IMR-90 (cell line): ENCODE measurements at regions not wholly inside any gene's neighbourhood (a gene's known extent, or its start where the extent isn't known, plus 50 kb on each side); places are given as distances from the start of the nearest gene placed in this dataset.

Experiments
- ATAC-seq: fragments of 200-7000 bp; cut with Tn5 transposase; 2 replicates; pipeline ENCODE4 v1.9.1; 2020; ENCODE audit warnings: low read depth, mild to moderate bottlenecking, moderate library complexity
- BruUV-seq: library from RNA; stranded (reverse); fragments of 400-500 nt; replicated peaks from 2 replicates; lab custom pipeline; 2021; lab: Mats Ljungman, UMichigan
- CTCF ChIA-PET: fragments of 300-600 bp; formaldehyde crosslinking; extraction: SDS; loops from one replicate; lab custom pipeline; 2021; ENCODE audit warnings: antibody characterized with exemption; lab: Yijun Ruan, JAX
- POLR2A ChIA-PET: fragments of 300-600 bp; sonication (Branson Sonifier 250); formaldehyde crosslinking; loops from one replicate; lab custom pipeline; 2022; ENCODE audit warnings: antibody characterized with exemption; ENCODE audit not compliant: unreplicated experiment; lab: Charles Lee
- DNase-seq: peaks from one replicate; pipeline ENCODE4 v3.0.0; 2013
- H2AFZ ChIP-seq: replicated peaks from 2 replicates; pipeline ENCODE3; 2013; ENCODE audit warnings: low read length, mild to moderate bottlenecking; ENCODE audit not compliant: poor library complexity
- H2AK5ac ChIP-seq: 2 replicates; pipeline ENCODE4 v1.6.1; 2013; ENCODE audit warnings: low read depth, low read length, inconsistent platforms
- H2AK9ac ChIP-seq: replicated peaks from 2 replicates; pipeline ENCODE3; 2013; ENCODE audit warnings: mild to moderate bottlenecking, low read depth, low read length, moderate library complexity; ENCODE audit not compliant: poor library complexity
- H2BK120ac ChIP-seq: 2 replicates; pipeline ENCODE4 v1.6.1; 2013; ENCODE audit warnings: low read depth, low read length, inconsistent platforms
- H2BK15ac ChIP-seq: 3 replicates; pipeline ENCODE4 v1.6.1; 2013; ENCODE audit warnings: low read depth, low read length, inconsistent platforms
- H2BK20ac ChIP-seq: 2 replicates; pipeline ENCODE4 v1.6.1; 2013; ENCODE audit warnings: low read depth, mild to moderate bottlenecking, inconsistent platforms, low read length, moderate library complexity
- H2BK5ac ChIP-seq: 2 replicates; pipeline ENCODE4 v1.6.1; 2013; ENCODE audit warnings: mild to moderate bottlenecking, low read depth, low read length, inconsistent platforms; ENCODE audit not compliant: poor library complexity, severe bottlenecking
- H3K14ac ChIP-seq: replicated peaks from 2 replicates; pipeline ENCODE4 v1.6.1; 2013; ENCODE audit warnings: low read depth, low read length, inconsistent platforms
- H3K18ac ChIP-seq: 2 replicates; pipeline ENCODE4 v1.6.1; 2013; ENCODE audit warnings: low read depth, low read length, control low read depth
- H3K23ac ChIP-seq: 2 replicates; pipeline ENCODE4 v1.6.1; 2013; ENCODE audit warnings: low read depth, low read length, inconsistent platforms
- H3K27ac ChIP-seq: 2 replicates; pipeline ENCODE4 v1.5.1; 2013; ENCODE audit warnings: mild to moderate bottlenecking, control low read depth, low read length; ENCODE audit not compliant: insufficient read depth
- H3K27me3 ChIP-seq: 2 replicates; pipeline ENCODE4 v1.6.1; 2013; ENCODE audit warnings: low read length; ENCODE audit not compliant: control insufficient read depth, insufficient read depth
- H3K36me3 ChIP-seq: 2 replicates; pipeline ENCODE4 v1.6.1; 2013; ENCODE audit warnings: low read length, mixed read lengths; ENCODE audit not compliant: control insufficient read depth, insufficient read depth
- H3K4ac ChIP-seq: 2 replicates; pipeline ENCODE4 v1.6.1; 2013; ENCODE audit warnings: low read depth, low read length, inconsistent platforms
- H3K4me1 ChIP-seq: 2 replicates; pipeline ENCODE4 v1.6.1; 2013; ENCODE audit warnings: low read length, mixed read lengths; ENCODE audit not compliant: control insufficient read depth, insufficient read depth
- H3K4me2 ChIP-seq: 2 replicates; pipeline ENCODE4 v1.6.1; 2013; ENCODE audit warnings: low read depth, mild to moderate bottlenecking, control low read depth, low read length, moderate library complexity
- H3K4me3 ChIP-seq: 2 replicates; pipeline ENCODE4 v1.5.1; 2013; ENCODE audit warnings: low read depth, mild to moderate bottlenecking, control low read depth, low read length, moderate library complexity; ENCODE audit not compliant: insufficient read depth
- H3K56ac ChIP-seq: 2 replicates; pipeline ENCODE4 v1.6.1; 2013; ENCODE audit warnings: low read length, inconsistent platforms; ENCODE audit not compliant: insufficient read depth; ENCODE audit errors: extremely low read depth
- H3K79me1 ChIP-seq, 2 experiments: 2 replicates each; pipeline ENCODE4 v1.6.1; 2013; ENCODE audit warnings: low read length in 2 of 2, inconsistent platforms in 1 of 2, low read depth in 1 of 2
- H3K9ac ChIP-seq: 2 replicates; pipeline ENCODE4 v1.6.1; 2013; ENCODE audit warnings: low read depth, low read length, control low read depth
- H3K9me1 ChIP-seq: 2 replicates; pipeline ENCODE4 v1.6.1; 2013; ENCODE audit warnings: low read length, inconsistent platforms; ENCODE audit not compliant: insufficient read depth
- H3K9me3 ChIP-seq: 2 replicates; pipeline ENCODE4 v1.6.1; 2013; ENCODE audit warnings: low read length; ENCODE audit not compliant: control insufficient read depth, insufficient read depth
- H4K20me1 ChIP-seq: 2 replicates; pipeline ENCODE4 v1.6.1; 2013; ENCODE audit warnings: low read length, inconsistent platforms; ENCODE audit not compliant: insufficient read depth
- H4K5ac ChIP-seq: 2 replicates; pipeline ENCODE4 v1.6.1; 2013; ENCODE audit warnings: mild to moderate bottlenecking, low read depth, low read length, control low read depth
- H4K8ac ChIP-seq, 2 experiments: 2 replicates each; pipeline ENCODE4 v1.6.1; 2013; ENCODE audit warnings: low read depth in 2 of 2, low read length in 2 of 2, control low read depth in 1 of 2, inconsistent platforms in 1 of 2
- H4K91ac ChIP-seq: 2 replicates; pipeline ENCODE4 v1.6.1; 2013; ENCODE audit warnings: low read depth, low read length, inconsistent platforms; ENCODE audit not compliant: insufficient read depth
- CEBPB ChIP-seq: IDR thresholded peaks from 2 replicates; pipeline ENCODE4 v1.6.1; 2012; ENCODE audit warnings: low read depth, low read length, improper control_type of control experiment
- CTCF ChIP-seq: conservative IDR thresholded peaks from 2 replicates; pipeline ENCODE4 v1.5.1; 2012; ENCODE audit warnings: mild to moderate bottlenecking, low read depth, low read length, improper control_type of control experiment
- ELK1 ChIP-seq: fragments of 150-350 bp; IDR thresholded peaks from 2 replicates; pipeline ENCODE4 v1.6.1; 2016; ENCODE audit warnings: low read depth, mild to moderate bottlenecking, low read length, moderate library complexity, borderline replicate concordance
- FOS ChIP-seq: fragments of 150-350 bp; IDR thresholded peaks from 2 replicates; pipeline ENCODE4 v1.6.1; 2016; ENCODE audit warnings: low read depth, low read length
- MAZ ChIP-seq: IDR thresholded peaks from 2 replicates; pipeline ENCODE4 v1.6.1; 2012; ENCODE audit warnings: low read depth, mild to moderate bottlenecking, low read length, improper control_type of control experiment, moderate library complexity, borderline replicate concordance
- MXI1 ChIP-seq: IDR thresholded peaks from 2 replicates; pipeline ENCODE4 v1.6.1; 2012; ENCODE audit warnings: low read depth, mild to moderate bottlenecking, low read length, moderate library complexity, borderline replicate concordance
- NFE2L2 ChIP-seq: fragments of 150-350 bp; IDR thresholded peaks from 2 replicates; pipeline ENCODE4 v1.6.1; 2016; ENCODE audit warnings: low read depth, mild to moderate bottlenecking, low read length
- RAD21 ChIP-seq: IDR thresholded peaks from 2 replicates; pipeline ENCODE4 v1.6.1; 2012; ENCODE audit warnings: low read length, improper control_type of control experiment
- RCOR1 ChIP-seq: IDR thresholded peaks from 2 replicates; pipeline ENCODE4 v1.6.1; 2012; ENCODE audit warnings: mild to moderate bottlenecking, low read length, improper control_type of control experiment; ENCODE audit not compliant: insufficient replicate concordance
- SMC3 ChIP-seq: fragments of 150-350 bp; IDR thresholded peaks from 2 replicates; pipeline ENCODE4 v1.6.1; 2016; ENCODE audit warnings: low read depth, mild to moderate bottlenecking, antibody characterized with exemption, low read length, moderate library complexity
- USF2 ChIP-seq: fragments of 150-350 bp; IDR thresholded peaks from 2 replicates; pipeline ENCODE4 v1.6.1; 2017; ENCODE audit warnings: mild to moderate bottlenecking, antibody characterized with exemption, low read length, low read depth
- dilution Hi-C: fragments of 300-500 bp; cut with HindIII; formaldehyde crosslinking; loops from one replicate; pipeline ENCODE4 v1.14.3; 2018; ENCODE audit warnings: low sequenced_read_pairs; ENCODE audit not compliant: unreplicated experiment
- in situ Hi-C: fragments of 300-500 bp; cut with MboI; formaldehyde crosslinking; loops from 3 replicates; pipeline ENCODE4 v1.14.3; 2019; ENCODE audit warnings: low sequenced_read_pairs, inconsistent platforms, mixed read lengths
- intact Hi-C: fragments of 100-400 bp; cut with micrococcal nuclease; formaldehyde crosslinking; loops from 2 replicates; pipeline ENCODE4 v1.10.0; 2022

GRCh38 chr18:66999003-66999402 is 395.1 kb upstream of the CDH19 start:
- intact Hi-C loops (no loop called here), dilution Hi-C loops (no loop called here), in situ Hi-C loops (no loop called here)
- H3K27me3 ChIP-seq, result no peaks in the 10 kb centered on the region
- H3K4ac ChIP-seq, result no peak overlapping the region
- H4K91ac ChIP-seq, result no peak overlapping the region
- H3K79me1 ChIP-seq, result no peaks in the 10 kb centered on the region
- H3K56ac ChIP-seq, result no peak overlapping the region
- TF ChIP-seq NFE2L2 (no peak), USF2 (no peak), RAD21 (no peak), CTCF (no peak), ELK1 (no peak), MAZ (no peak), FOS (no peak), CEBPB (no peak), SMC3 (no peak), MXI1 (no peak), RCOR1 (no peak)
- H3K4me1 ChIP-seq, result no peaks in the 10 kb centered on the region
- H2BK15ac ChIP-seq, result no peak overlapping the region
- H4K5ac ChIP-seq, result no peak overlapping the region
- no TSS peak for BruUV-seq
- no peak overlapping the region for H3K4me3 ChIP-seq
- DNase-seq (no peak), ATAC-seq (no peak)
- POLR2A ChIA-PET, result no interaction called here
- no peaks in the 10 kb centered on the region for H3K36me3 ChIP-seq
- no peak overlapping the region for H3K27ac ChIP-seq
- no peak overlapping the region for H2BK120ac ChIP-seq
- H2BK5ac ChIP-seq, result no peak overlapping the region
- no peak overlapping the region for H4K8ac ChIP-seq
- H3K4me2 ChIP-seq, result no peak overlapping the region
- CTCF ChIA-PET, result no interaction called here
- no peak overlapping the region for H3K9ac ChIP-seq
- H4K20me1 ChIP-seq, result no peaks in the 10 kb centered on the region
- no peak overlapping the region for H2AFZ ChIP-seq
- H3K9me1 ChIP-seq, result no peaks in the 10 kb centered on the region
- no peak overlapping the region for H2AK5ac ChIP-seq
- no peak overlapping the region for H3K14ac ChIP-seq
- H2AK9ac ChIP-seq, result no peak overlapping the region
- H3K9me3 ChIP-seq, result peaks cover 2% of the 10 kb centered on the region; the same call in 1 of the 2 replicates
- H3K18ac ChIP-seq, result no peak overlapping the region
- H2BK20ac ChIP-seq, result no peak overlapping the region
- H3K23ac ChIP-seq, result no peak overlapping the region
